Cardiac muscle cell (in vitro differentiated cells and primary cell): ENCODE measurements at regions not wholly inside any gene's neighbourhood (a gene's known extent, or its start where the extent isn't known, plus 50 kb on each side); places are given as distances from the start of the nearest gene placed in this dataset.

Experiments used
- DNase-seq, 2 donors: peaks; one replicate each; pipeline versions ENCODE4 v3.0.0 to v3.0.0-alpha.2; 2010 to 2017; ENCODE audit warnings: low read depth in 1 of 2, low spot score in 1 of 2
- H3K27ac ChIP-seq: fragments of 200-600 bp; sonication (generic); 2 replicates; pipeline ENCODE4 v1.5.1; 2016
- H3K27me3 ChIP-seq: fragments of 200-600 bp; sonication (generic); 2 replicates; pipeline ENCODE4 v1.6.0; 2016; ENCODE audit warnings: control low read depth
- H3K36me3 ChIP-seq: fragments of 200-600 bp; sonication (generic); 2 replicates; pipeline ENCODE4 v1.5.1; 2016; ENCODE audit warnings: control low read depth
- H3K4me1 ChIP-seq: fragments of 200-600 bp; sonication (generic); 2 replicates; pipeline ENCODE4 v1.8.1; 2017; ENCODE audit warnings: low read depth, mild to moderate bottlenecking, mixed run types
- H3K4me3 ChIP-seq: fragments of 200-600 bp; sonication (generic); 2 replicates; pipeline ENCODE4 v1.5.1; 2016; ENCODE audit warnings: mild to moderate bottlenecking
- H3K9me3 ChIP-seq: fragments of 200-600 bp; sonication (generic); 2 replicates; pipeline ENCODE4 v1.5.1; 2017; ENCODE audit warnings: low read depth, mild to moderate bottlenecking, control low read depth
- CTCF ChIP-seq: IDR thresholded peaks from 2 replicates; pipeline ENCODE4 v1.5.1; 2012; ENCODE audit warnings: low read depth, mild to moderate bottlenecking, low read length

- Histone ChIP-seq H3K9me3 (no peaks in the 10 kb centered on the region), H3K4me1 (no peaks in the 10 kb centered on the region), H3K27ac (no peak overlapping the region), H3K4me3 (no peak overlapping the region), H3K36me3 (no peaks in the 10 kb centered on the region), H3K27me3 (peaks cover 59% of the 10 kb centered on the region)
- DNase-seq, result no peak
- no peak for TF ChIP-seq CTCF
Measured at GRCh38 chr15:93986400-93986984, 244.9 kb upstream of the MCTP2 start.

GRCh38 chr15:93985925-93986324, 245.4 kb upstream of the MCTP2 start:
- no peaks in the 10 kb centered on the region for H3K9me3 ChIP-seq
- no peak for TF ChIP-seq CTCF
- no peaks in the 10 kb centered on the region for H3K36me3 ChIP-seq
- no peak overlapping the region for H3K27ac ChIP-seq
- H3K27me3 ChIP-seq, result peaks cover 59% of the 10 kb centered on the region
- no peak overlapping the region for H3K4me3 ChIP-seq
- DNase-seq, result no peak
- H3K4me1 ChIP-seq, result no peaks in the 10 kb centered on the region

GRCh38 chr15:93985176-93985575, 246.2 kb upstream of the MCTP2 start:
- DNase-seq, result no peak
- H3K4me1 ChIP-seq, result no peaks in the 10 kb centered on the region
- peaks cover 64% of the 10 kb centered on the region for H3K27me3 ChIP-seq
- H3K4me3 ChIP-seq, result no peak overlapping the region
- no peaks in the 10 kb centered on the region for H3K9me3 ChIP-seq
- TF ChIP-seq CTCF, result no peak
- H3K36me3 ChIP-seq, result no peaks in the 10 kb centered on the region
- no peak overlapping the region for H3K27ac ChIP-seq

GRCh38 chr15:93983526-93983925, 247.8 kb upstream of the MCTP2 start:
- Histone ChIP-seq H3K4me3 (no peak overlapping the region), H3K36me3 (no peaks in the 10 kb centered on the region), H3K4me1 (no peaks in the 10 kb centered on the region), H3K9me3 (no peaks in the 10 kb centered on the region), H3K27me3 (peaks cover 62% of the 10 kb centered on the region), H3K27ac (no peak overlapping the region)
- no peak for TF ChIP-seq CTCF
- peak in 1 of 2 donors; percentile 28 for DNase-seq

GRCh38 chr15:93982226-93982727, 249.1 kb upstream of the MCTP2 start:
- H3K4me3 ChIP-seq, result no peak overlapping the region
- peaks cover 53% of the 10 kb centered on the region for H3K27me3 ChIP-seq
- no peaks in the 10 kb centered on the region for H3K9me3 ChIP-seq
- DNase-seq, result no peak
- no peak overlapping the region for H3K27ac ChIP-seq
- no peaks in the 10 kb centered on the region for H3K4me1 ChIP-seq
- TF ChIP-seq CTCF, result no peak
- H3K36me3 ChIP-seq, result no peaks in the 10 kb centered on the region
